HG02571 (cell line): ENCODE measurements at regions not wholly inside any gene's neighbourhood (a gene's known extent, or its start where the extent isn't known, plus 50 kb on each side); places are given as distances from the start of the nearest gene placed in this dataset.

Source experiments
- ATAC-seq: cut with Tn5 transposase; IDR thresholded peaks from one replicate; pipeline ENCODE4 v1.9.1; 2021; ENCODE audit warnings: mild to moderate bottlenecking, moderate library complexity; ENCODE audit not compliant: unreplicated experiment

GRCh38 chr10:29858702-29859267, 200.6 kb downstream of the JCAD start:
- no peak for ATAC-seq

GRCh38 chr10:29857843-29858701, 201.3 kb downstream of the JCAD start:
- ATAC-seq, result no peak

- ATAC-seq, result no peak
Observed at GRCh38 chr10:29856295-29856694, 203.1 kb downstream of the JCAD start.

GRCh38 chr10:29853913-29854312, 205.5 kb downstream of the JCAD start:
- no peak for ATAC-seq

- ATAC-seq, result no peak
Observed at GRCh38 chr10:29851241-29851640, 208.1 kb downstream of the JCAD start.

- ATAC-seq, result no peak
Observed at GRCh38 chr10:29850371-29850770, 209.0 kb downstream of the JCAD start.

GRCh38 chr10:29849886-29850285, 209.5 kb downstream of the JCAD start:
- ATAC-seq, result no peak

- ATAC-seq, result no peak
Observed at GRCh38 chr10:29849126-29849833, 210.1 kb downstream of the JCAD start.

GRCh38 chr10:29846881-29847280, 212.1 kb upstream of the SVIL start:
- no peak for ATAC-seq

- ATAC-seq, result no peak
Observed at GRCh38 chr10:29845166-29845565, 210.4 kb upstream of the SVIL start.

- ATAC-seq, result no peak
Observed at GRCh38 chr10:29843143-29843542, 208.4 kb upstream of the SVIL start.

GRCh38 chr10:29841724-29842649, 207.2 kb upstream of the SVIL start:
- ATAC-seq, result no peak

- no peak for ATAC-seq
Observed at GRCh38 chr10:29840516-29841276, 205.9 kb upstream of the SVIL start.

- ATAC-seq, result no peak
Observed at GRCh38 chr10:29839826-29840515, 205.2 kb upstream of the SVIL start.

GRCh38 chr10:29838539-29838938, 203.8 kb upstream of the SVIL start:
- ATAC-seq, result no peak

GRCh38 chr10:29837586-29837985, 202.8 kb upstream of the SVIL start:
- ATAC-seq, result no peak

- ATAC-seq, result no peak
Observed at GRCh38 chr10:29836396-29836795, 201.6 kb upstream of the SVIL start.

- no peak for ATAC-seq
Observed at GRCh38 chr10:29835055-29835454, 200.3 kb upstream of the SVIL start.
